ENCODE measurements at regions not wholly inside any gene's neighbourhood (a gene's known extent, or its start where the extent isn't known, plus 50 kb on each side); places are given as distances from the start of the nearest gene placed in this dataset.
"Not testable (repeated sequence)": the region's sequence is repeated elsewhere in the genome, so short reads cannot be mapped to it uniquely, and the experiment has no call there.

GRCh38 chr3:171924864-171925263 is 81.7 kb downstream of the TMEM212 start:
- not testable (repeated sequence) for TF ChIP-seq CTCF (IDR thresholded peaks at IDR 0.05; ENCODE audit: control extremely low read depth in 1 of 3, insufficient read depth in 1 of 3, low read depth in 1 of 3, low read length in 3 of 3); MAX (IDR thresholded peaks at IDR 0.05); EZH2 (IDR thresholded peaks at IDR 0.05; ENCODE audit: low read depth, low read length, severe bottlenecking); POLR2AphosphoS5 (IDR thresholded peaks at IDR 0.05; ENCODE audit: low read depth, low read length); HDAC6 (IDR thresholded peaks at IDR 0.05; ENCODE audit: low read depth, low read length); EP300 (IDR thresholded peaks at IDR 0.05; ENCODE audit: borderline replicate concordance in 1 of 2, low read depth in 2 of 2, low read length in 2 of 2); GABPA (IDR thresholded peaks at IDR 0.05; ENCODE audit: borderline replicate concordance, insufficient read depth, low read length)

Measured in H1 (cell line).